ENCODE measurements at regions not wholly inside any gene's neighbourhood (a gene's known extent, or its start where the extent isn't known, plus 50 kb on each side); places are given as distances from the start of the nearest gene placed in this dataset.

DNA sequence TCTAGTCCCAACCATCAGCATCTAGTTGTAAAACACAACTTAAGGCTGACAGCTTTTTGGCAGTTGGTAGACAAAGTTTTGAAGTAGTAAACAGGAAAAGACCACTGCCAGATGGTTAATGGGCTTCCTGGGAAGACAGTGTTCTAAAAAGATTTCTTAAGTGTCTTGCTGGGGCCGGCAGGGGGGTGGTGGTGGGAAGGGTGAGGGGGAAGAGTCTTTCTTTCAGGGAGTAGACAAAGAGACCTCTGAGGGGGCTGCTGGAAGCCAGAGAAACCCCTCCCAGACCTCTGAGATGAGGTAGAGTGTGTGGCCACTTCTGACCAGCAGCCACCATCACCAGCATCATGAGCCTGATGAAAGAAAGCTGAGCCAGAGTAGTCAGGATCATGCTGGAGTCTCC, 784.9 kb downstream of the TENT5A start:
- TF ChIP-seq, protein P1, sequence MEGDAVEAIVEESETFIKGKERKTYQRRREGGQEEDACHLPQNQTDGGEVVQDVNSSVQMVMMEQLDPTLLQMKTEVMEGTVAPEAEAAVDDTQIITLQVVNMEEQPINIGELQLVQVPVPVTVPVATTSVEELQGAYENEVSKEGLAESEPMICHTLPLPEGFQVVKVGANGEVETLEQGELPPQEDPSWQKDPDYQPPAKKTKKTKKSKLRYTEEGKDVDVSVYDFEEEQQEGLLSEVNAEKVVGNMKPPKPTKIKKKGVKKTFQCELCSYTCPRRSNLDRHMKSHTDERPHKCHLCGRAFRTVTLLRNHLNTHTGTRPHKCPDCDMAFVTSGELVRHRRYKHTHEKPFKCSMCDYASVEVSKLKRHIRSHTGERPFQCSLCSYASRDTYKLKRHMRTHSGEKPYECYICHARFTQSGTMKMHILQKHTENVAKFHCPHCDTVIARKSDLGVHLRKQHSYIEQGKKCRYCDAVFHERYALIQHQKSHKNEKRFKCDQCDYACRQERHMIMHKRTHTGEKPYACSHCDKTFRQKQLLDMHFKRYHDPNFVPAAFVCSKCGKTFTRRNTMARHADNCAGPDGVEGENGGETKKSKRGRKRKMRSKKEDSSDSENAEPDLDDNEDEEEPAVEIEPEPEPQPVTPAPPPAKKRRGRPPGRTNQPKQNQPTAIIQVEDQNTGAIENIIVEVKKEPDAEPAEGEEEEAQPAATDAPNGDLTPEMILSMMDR (IDR thresholded peaks at IDR 0.05), result no peak
- TF ChIP-seq POLR2A (IDR thresholded peaks at IDR 0.05) (no peak), POLR2AphosphoS5 (IDR thresholded peaks at IDR 0.05; ENCODE audit: insufficient read depth in 1 of 2, low read depth in 1 of 2) (no peak)
